HCT116 (cell line): ENCODE measurements at regions not wholly inside any gene's neighbourhood (a gene's known extent, or its start where the extent isn't known, plus 50 kb on each side); places are given as distances from the start of the nearest gene placed in this dataset.

ENCODE experiments used
- ATAC-seq: fragments of 200-7000 bp; cut with Tn5 transposase; 2 replicates; pipeline ENCODE4 v1.9.1; 2020; ENCODE audit warnings: mild to moderate bottlenecking, moderate library complexity
- BruUV-seq: library from RNA; stranded (reverse); fragments of 400-500 nt; replicated peaks from 2 replicates; lab custom pipeline; 2021; lab: Mats Ljungman, UMichigan
- CTCF ChIA-PET: fragments of 300-600 bp; sonication (Branson Sonifier 250); formaldehyde crosslinking; loops from one replicate; lab custom pipeline; 2021; ENCODE audit warnings: antibody characterized with exemption; lab: Charles Lee
- POLR2A ChIA-PET: fragments of 300-600, 350-600 bp; sonication (Branson Sonifier 250); formaldehyde crosslinking; loops from one replicate; lab custom pipeline; 2021; ENCODE audit warnings: antibody characterized with exemption; lab: Charles Lee
- RAD21 ChIA-PET, 2 experiments: fragments of 300-600 bp; sonication (Branson Sonifier 250); formaldehyde crosslinking; loops; one replicate each; lab custom pipeline; 2023; ENCODE audit warnings: low total read pairs in 2 of 2; ENCODE audit not compliant: uncharacterized antibody in 2 of 2, unreplicated experiment in 2 of 2, low non-redundant PET in 1 of 2; lab: Charles Lee
- DNase-seq: peaks from one replicate; pipeline ENCODE4 v3.0.0-alpha.2; 2010; ENCODE audit warnings: low read depth, low spot score
- H2AFZ ChIP-seq: fragments of 200-600 bp; shearing (Covaris generic), sonication (generic); 2 replicates; pipeline ENCODE4 v1.6.1; 2017; ENCODE audit warnings: low read depth, mixed run types, mixed read lengths, antibody characterized with exemption, low read length; ENCODE audit not compliant: poor library complexity, severe bottlenecking
- H3K27ac ChIP-seq: 2 replicates; pipeline ENCODE4 v1.5.1; 2012; ENCODE audit warnings: low read depth, low read length
- H3K27me3 ChIP-seq: fragments of 200-600 bp; sonication (generic); 2 replicates; pipeline ENCODE4 v1.6.1; 2016; ENCODE audit warnings: mixed run types, low read length, mixed read lengths; ENCODE audit not compliant: insufficient read depth
- H3K36me3 ChIP-seq, 2 experiments: fragments of 200-500 bp in 1 of 2; fragments of 200-600 bp in 1 of 2; sonication (Bioruptor generic) in 1 of 2; sonication (generic) in 1 of 2; 2 replicates each; pipeline versions ENCODE4 v1.5.1 to v1.6.1; 2014 to 2016; ENCODE audit warnings: low read length in 2 of 2, inconsistent platforms in 1 of 2, mixed read lengths in 1 of 2, mixed run types in 1 of 2; ENCODE audit not compliant: insufficient read depth in 2 of 2, control insufficient read depth in 1 of 2
- H3K4me1 ChIP-seq, 2 experiments: fragments of 200-600 bp in 1 of 2; sonication (generic) in 1 of 2; 2 replicates each; pipeline versions ENCODE4 v1.5.1 to v1.6.1; 2012 to 2017; ENCODE audit warnings: low read length in 2 of 2, inconsistent platforms in 1 of 2, mild to moderate bottlenecking in 1 of 2, mixed read lengths in 1 of 2, mixed run types in 1 of 2, moderate library complexity in 1 of 2; ENCODE audit not compliant: insufficient read depth in 2 of 2, control insufficient read depth in 1 of 2
- H3K4me2 ChIP-seq: fragments of 200-600 bp; sonication (generic); 2 replicates; pipeline ENCODE4 v1.6.1; 2017; ENCODE audit warnings: mixed run types, low read length, mixed read lengths
- H3K4me3 ChIP-seq, 2 experiments: fragments of 200-600 bp in 1 of 2; sonication (generic) in 1 of 2; replicated peaks in 1 of 2; 2 replicates each; pipeline ENCODE4 v1.5.1; 2011 to 2016; ENCODE audit warnings: low read length in 2 of 2, control low read depth in 1 of 2, low read depth in 1 of 2, mild to moderate bottlenecking in 1 of 2, mixed read lengths in 1 of 2, mixed run types in 1 of 2
- H3K79me2 ChIP-seq: fragments of 200-600 bp; sonication (generic); 2 replicates; pipeline ENCODE4 v1.6.1; 2017; ENCODE audit warnings: mild to moderate bottlenecking, mixed run types, low read length, moderate library complexity, mixed read lengths; ENCODE audit not compliant: insufficient read depth
- H3K9ac ChIP-seq: fragments of 200-600 bp; sonication (generic); 2 replicates; pipeline ENCODE4 v1.6.1; 2016; ENCODE audit warnings: low read length, mixed read lengths
- H3K9me2 ChIP-seq: fragments of 200-600 bp; sonication (generic), shearing (Covaris generic); 2 replicates; pipeline ENCODE4 v1.6.1; 2017; ENCODE audit warnings: mixed run types, mild to moderate bottlenecking, moderate library complexity; ENCODE audit not compliant: insufficient read depth
- H3K9me3 ChIP-seq, 2 experiments: fragments of 200-500 bp in 1 of 2; fragments of 200-600 bp in 1 of 2; sonication (Bioruptor generic) in 1 of 2; sonication (generic) in 1 of 2; 2 replicates each; pipeline ENCODE4 v1.6.1; 2014 to 2017; ENCODE audit warnings: low read length in 2 of 2, mixed read lengths in 2 of 2, inconsistent platforms in 1 of 2, low read depth in 1 of 2, mild to moderate bottlenecking in 1 of 2, mixed run types in 1 of 2, moderate library complexity in 1 of 2; ENCODE audit not compliant: control insufficient read depth in 1 of 2, insufficient read depth in 1 of 2
- H4K20me1 ChIP-seq: fragments of 200-600 bp; sonication (generic), shearing (Covaris generic); 2 replicates; pipeline ENCODE4 v1.6.1; 2017; ENCODE audit warnings: mixed run types, mild to moderate bottlenecking, moderate library complexity; ENCODE audit not compliant: insufficient read depth
- CEBPB ChIP-seq: IDR thresholded peaks from 2 replicates; pipeline ENCODE4 v1.6.1; 2012; ENCODE audit warnings: low read depth
- CTCF ChIP-seq, 3 experiments: fragments of 200-600 bp in 1 of 3; sonication (generic) in 1 of 3; IDR thresholded peaks in 2 of 3; conservative IDR thresholded peaks in 1 of 3; 2 replicates each; pipeline ENCODE4 v1.5.1; 2012 to 2017; ENCODE audit warnings: low read depth in 2 of 3, low read length in 2 of 3, antibody characterized with exemption in 1 of 3, borderline replicate concordance in 1 of 3, control low read depth in 1 of 3, mild to moderate bottlenecking in 1 of 3, mixed read lengths in 1 of 3, mixed run types in 1 of 3, moderate library complexity in 1 of 3; ENCODE audit not compliant: insufficient read depth in 1 of 3
- ELF1 ChIP-seq: IDR thresholded peaks from 2 replicates; pipeline ENCODE4 v1.6.1; 2012; ENCODE audit warnings: low read depth, borderline replicate concordance
- EZH2phosphoT487 ChIP-seq: fragments of 200-600 bp; IDR thresholded peaks from 2 replicates; pipeline ENCODE4 v1.6.1; 2018; ENCODE audit warnings: antibody characterized with exemption, borderline replicate concordance
- FOSL1 ChIP-seq: IDR thresholded peaks from 2 replicates; pipeline ENCODE4 v1.6.1; 2012; ENCODE audit warnings: low read depth
- MAX ChIP-seq: IDR thresholded peaks from 2 replicates; pipeline ENCODE4 v1.6.1; 2012
- POLR2A ChIP-seq: IDR thresholded peaks from 2 replicates; pipeline ENCODE4 v1.7.0; 2011; ENCODE audit warnings: borderline replicate concordance; ENCODE audit not compliant: insufficient read depth, insufficient read length; ENCODE audit errors: extremely low read depth
- POLR2AphosphoS5 ChIP-seq: IDR thresholded peaks from 2 replicates; pipeline ENCODE4 v1.6.1; 2011; ENCODE audit warnings: mild to moderate bottlenecking, low read depth, low read length, moderate library complexity
- RAD21 ChIP-seq: IDR thresholded peaks from 2 replicates; pipeline ENCODE4 v1.6.1; 2012; ENCODE audit warnings: low read depth, mild to moderate bottlenecking
- REST ChIP-seq: IDR thresholded peaks from 2 replicates; pipeline ENCODE4 v1.6.1; 2012; ENCODE audit warnings: low read depth
- SIN3A ChIP-seq: IDR thresholded peaks from 2 replicates; pipeline ENCODE4 v1.6.1; 2012; ENCODE audit warnings: low read depth
- SP1 ChIP-seq: IDR thresholded peaks from 2 replicates; pipeline ENCODE4 v1.6.1; 2012; ENCODE audit warnings: low read depth
- YY1 ChIP-seq: IDR thresholded peaks from 2 replicates; pipeline ENCODE4 v1.6.1; 2011; ENCODE audit warnings: low read length, low read depth, moderate library complexity, mild to moderate bottlenecking; ENCODE audit not compliant: insufficient replicate concordance; ENCODE audit errors: extremely low read depth
- intact Hi-C: fragments of 100-400 bp; cut with micrococcal nuclease; formaldehyde crosslinking; loops from 2 replicates; pipeline ENCODE4 v1.10.0; 2022
- TF ChIP-seq, protein P1 (sequence below): IDR thresholded peaks from 2 replicates; pipeline ENCODE4 v1.6.1; 2012

DNA sequence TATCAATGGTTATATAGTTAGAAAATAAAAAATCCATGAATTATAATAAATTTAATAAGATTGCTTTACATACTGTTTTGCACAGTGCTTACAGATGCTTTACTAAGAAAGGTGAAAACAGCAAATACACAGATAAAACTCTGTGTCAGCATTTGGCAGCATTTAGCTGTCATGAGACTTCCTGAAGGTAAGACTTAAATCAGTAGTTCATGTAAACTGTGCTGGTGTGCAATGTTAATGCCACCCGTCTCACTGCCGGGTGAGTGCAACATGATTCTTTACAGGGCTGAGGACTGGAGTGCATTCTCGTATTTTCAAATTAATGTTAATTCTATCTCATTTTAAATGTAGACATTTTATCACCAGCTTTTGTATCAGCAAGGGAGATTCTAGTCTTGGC is 326.2 kb upstream of the POT1 start:
- no peak overlapping the region for H3K4me2 ChIP-seq
- CTCF ChIA-PET = no interaction called here
- DNase-seq = no peak
- H3K4me3 ChIP-seq = no peak overlapping the region
- no peaks in the 10 kb centered on the region; the same call in 1 of the 2 replicates for H4K20me1 ChIP-seq
- no peaks in the 10 kb centered on the region for H3K9me3 ChIP-seq
- no peaks in the 10 kb centered on the region for H3K9me2 ChIP-seq
- H3K9ac ChIP-seq = no peak overlapping the region
- H3K27me3 ChIP-seq = no peaks in the 10 kb centered on the region
- no peak for TF ChIP-seq MAX
- no peak for TF ChIP-seq SP1
- TF ChIP-seq, protein P1, sequence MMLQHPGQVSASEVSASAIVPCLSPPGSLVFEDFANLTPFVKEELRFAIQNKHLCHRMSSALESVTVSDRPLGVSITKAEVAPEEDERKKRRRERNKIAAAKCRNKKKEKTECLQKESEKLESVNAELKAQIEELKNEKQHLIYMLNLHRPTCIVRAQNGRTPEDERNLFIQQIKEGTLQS = no peak
- TF ChIP-seq RAD21 = no peak
- no peak for TF ChIP-seq SIN3A
- no peak for TF ChIP-seq YY1
- no peak for TF ChIP-seq FOSL1
- no peak for TF ChIP-seq POLR2A
- no peak for TF ChIP-seq REST
- TF ChIP-seq CEBPB = no peak
- no peak for TF ChIP-seq POLR2AphosphoS5
- no peak for TF ChIP-seq CTCF (IDR thresholded peaks at IDR 0.05 in 2 of 3, conservative IDR thresholded peaks at IDR 0.05 in 1 of 3; ENCODE audit: borderline replicate concordance in 1 of 3, insufficient read depth in 1 of 3, low read depth in 2 of 3, low read length in 2 of 3)
- TF ChIP-seq EZH2phosphoT487 = no peak
- no peak for TF ChIP-seq ELF1
- H3K36me3 ChIP-seq = no peaks in the 10 kb centered on the region
- intact Hi-C loops = no loop called here
- no peak overlapping the region for H2AFZ ChIP-seq
- no TSS peak for BruUV-seq
- RAD21 ChIA-PET = no interaction called here
- no peaks in the 10 kb centered on the region for H3K4me1 ChIP-seq
- POLR2A ChIA-PET = no interaction called here
- no peaks in the 10 kb centered on the region for H3K79me2 ChIP-seq
- H3K27ac ChIP-seq = no peak overlapping the region
- no peak for ATAC-seq
